Thoracic aorta (tissue), 2 donors: ENCODE measurements at regions not wholly inside any gene's neighbourhood (a gene's known extent, or its start where the extent isn't known, plus 50 kb on each side); places are given as distances from the start of the nearest gene placed in this dataset.

Source experiments
- ATAC-seq: fragments of 150-250 bp; one replicate; pipeline ENCODE4 v1.8.0; 2017; ENCODE audit warnings: low read depth; ENCODE audit not compliant: insufficient number of reproducible peaks, low FRiP score
- DNase-seq: peaks from one replicate; pipeline ENCODE4 v3.0.0-alpha.2; 2020; ENCODE audit warnings: low spot score
- H3K27ac ChIP-seq, 2 donors: fragments of 200-600 bp; sonication (generic); 1 replicate in 1 of 2; 2 replicates in 1 of 2; pipeline ENCODE4 v1.5.1; 2016; ENCODE audit warnings: mild to moderate bottlenecking in 2 of 2, moderate library complexity in 2 of 2
- H3K27me3 ChIP-seq: fragments of 200-600 bp; sonication (generic); replicated peaks from 2 replicates; pipeline ENCODE4 v1.6.0; 2016; ENCODE audit warnings: mild to moderate bottlenecking; ENCODE audit not compliant: insufficient read depth
- H3K36me3 ChIP-seq: fragments of 200-600 bp; sonication (generic); one replicate; pipeline ENCODE4 v1.5.1; 2016
- H3K4me1 ChIP-seq, 2 donors: fragments of 200-600 bp; sonication (generic); 1 replicate in 1 of 2; 2 replicates in 1 of 2; pipeline versions ENCODE4 v1.5.1 to v1.6.0; 2016; ENCODE audit warnings: low read depth in 2 of 2, mild to moderate bottlenecking in 1 of 2; ENCODE audit not compliant: control insufficient read depth in 1 of 2
- H3K4me3 ChIP-seq: fragments of 200-600 bp; sonication (generic); 2 replicates; pipeline ENCODE4 v1.5.1; 2016; ENCODE audit warnings: mild to moderate bottlenecking
- H3K9me3 ChIP-seq: fragments of 200-600 bp; sonication (generic); 2 replicates; pipeline ENCODE4 v1.5.1; 2016
- CTCF ChIP-seq: fragments of 200-600 bp; sonication (generic); IDR thresholded peaks from one replicate; pipeline ENCODE4 v1.5.1; 2019; ENCODE audit warnings: antibody characterized with exemption

- Histone ChIP-seq H3K4me3 (no peak overlapping the region), H3K27ac (no peak overlapping the region), H3K36me3 (no peaks in the 10 kb centered on the region), H3K27me3 (no peaks in the 10 kb centered on the region), H3K4me1 (no peaks in the 10 kb centered on the region), H3K9me3 (no peaks in the 10 kb centered on the region)
- ATAC-seq: no peak
- TF ChIP-seq CTCF: no peak
- no peak for DNase-seq
These were observed 50.3 kb downstream of the PTGR3 start for GRCh38 chr18:75158465-75159237.

GRCh38 chr18:75157851-75158250 is 51.1 kb downstream of the PTGR3 start:
- no peak for ATAC-seq
- Histone ChIP-seq H3K4me1 (no peaks in the 10 kb centered on the region), H3K27me3 (no peaks in the 10 kb centered on the region), H3K27ac (no peak overlapping the region), H3K9me3 (no peaks in the 10 kb centered on the region), H3K4me3 (no peak overlapping the region), H3K36me3 (no peaks in the 10 kb centered on the region)
- DNase-seq: no peak
- no peak for TF ChIP-seq CTCF

- Histone ChIP-seq H3K27ac (no peak overlapping the region), H3K4me3 (no peak overlapping the region), H3K36me3 (no peaks in the 10 kb centered on the region), H3K4me1 (no peaks in the 10 kb centered on the region), H3K27me3 (no peaks in the 10 kb centered on the region), H3K9me3 (no peaks in the 10 kb centered on the region)
- TF ChIP-seq CTCF: no peak
- ATAC-seq (no peak), DNase-seq (no peak)
These were observed 51.6 kb downstream of the PTGR3 start for GRCh38 chr18:75157381-75157780.

GRCh38 chr18:75156831-75157230 is 52.1 kb downstream of the PTGR3 start:
- no peaks in the 10 kb centered on the region for H3K27me3 ChIP-seq
- H3K4me1 ChIP-seq: no peaks in the 10 kb centered on the region
- ATAC-seq (no peak), DNase-seq (no peak)
- no peak overlapping the region for H3K4me3 ChIP-seq
- no peak overlapping the region for H3K27ac ChIP-seq
- no peaks in the 10 kb centered on the region for H3K9me3 ChIP-seq
- no peak for TF ChIP-seq CTCF
- no peaks in the 10 kb centered on the region for H3K36me3 ChIP-seq

- H3K4me1 ChIP-seq: no peaks in the 10 kb centered on the region
- no peak overlapping the region for H3K4me3 ChIP-seq
These were observed 52.7 kb downstream of the PTGR3 start for GRCh38 chr18:75156139-75156750.

More at GRCh38 chr18:75156139-75156750, 52.7 kb downstream of the PTGR3 start:
- ATAC-seq (no peak), DNase-seq (no peak)
- Histone ChIP-seq H3K27ac (no peak overlapping the region), H3K27me3 (no peaks in the 10 kb centered on the region), H3K9me3 (no peaks in the 10 kb centered on the region), H3K36me3 (no peaks in the 10 kb centered on the region)
- TF ChIP-seq CTCF: no peak
